ENCODE measurements at regions not wholly inside any gene's neighbourhood (a gene's known extent, or its start where the extent isn't known, plus 50 kb on each side); places are given as distances from the start of the nearest gene placed in this dataset.

DNA sequence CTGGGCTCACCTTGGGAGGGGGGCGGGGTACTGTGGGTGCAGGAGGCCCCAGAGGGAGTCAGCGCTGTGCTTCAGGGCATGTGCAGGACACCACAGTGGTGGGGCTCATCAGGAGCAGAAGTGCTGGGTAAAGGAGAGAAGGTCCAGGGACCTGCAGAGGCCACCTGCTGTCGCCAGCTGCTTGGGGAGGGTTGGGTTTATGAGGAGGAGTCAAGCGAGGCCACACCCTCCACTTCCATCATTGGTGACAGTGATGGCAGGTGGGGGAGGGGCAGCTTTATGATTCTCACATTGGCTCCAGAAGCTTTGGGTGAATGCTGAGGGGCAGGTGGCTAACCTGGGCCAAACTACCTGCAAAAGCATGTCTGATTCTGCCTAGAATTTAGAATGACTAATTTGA lies 392.6 kb downstream of the HRH4 start:
- H3K9me2 ChIP-seq (replicated peaks; ENCODE audit: low read depth, low read length): no peaks in the 10 kb centered on the region
- H3K9ac ChIP-seq (ENCODE audit: low read depth, low read length, poor library complexity, severe bottlenecking): no peak overlapping the region
- H3K4me2 ChIP-seq (ENCODE audit: low read depth, low read length, poor library complexity, severe bottlenecking): no peak overlapping the region
- no peaks in the 10 kb centered on the region for H3K79me2 ChIP-seq (ENCODE audit: insufficient read depth, low read length)
- H4K20me1 ChIP-seq (ENCODE audit: insufficient read depth, low read length, poor library complexity, severe bottlenecking): no peaks in the 10 kb centered on the region
- no peaks in the 10 kb centered on the region for H3K36me3 ChIP-seq (ENCODE audit: insufficient read depth, low read length)
- TF ChIP-seq EZH2phosphoT487 (IDR thresholded peaks at IDR 0.05; ENCODE audit: borderline replicate concordance) (no peak), CTCF (conservative IDR thresholded peaks at IDR 0.05; ENCODE audit: low read length) (no peak)
- H3K4me1 ChIP-seq (ENCODE audit: insufficient read depth, low read length, poor library complexity, severe bottlenecking): peaks cover 4% of the 10 kb centered on the region
- no peaks in the 10 kb centered on the region for H3K9me3 ChIP-seq (ENCODE audit: insufficient read depth, low read depth, low read length)
- no peak overlapping the region for H2AFZ ChIP-seq (ENCODE audit: low read length)
- no peaks in the 10 kb centered on the region for H3K27me3 ChIP-seq (ENCODE audit: insufficient read depth, low read length, poor library complexity, severe bottlenecking)
- H3K4me3 ChIP-seq (ENCODE audit: low read length, poor library complexity, severe bottlenecking): no peak overlapping the region
- H3F3A ChIP-seq (ENCODE audit: low read depth): no peaks in the 10 kb centered on the region

GRCh38 chr18:24860978-24861680 lies 400.7 kb downstream of the HRH4 start:
- Histone ChIP-seq H2AFZ (ENCODE audit: low read length) (no peak overlapping the region), H3F3A (ENCODE audit: low read depth) (no peaks in the 10 kb centered on the region), H3K9ac (ENCODE audit: low read depth, low read length, poor library complexity, severe bottlenecking) (no peak overlapping the region), H3K27me3 (ENCODE audit: insufficient read depth, low read length, poor library complexity, severe bottlenecking) (no peaks in the 10 kb centered on the region), H3K4me1 (ENCODE audit: insufficient read depth, low read length, poor library complexity, severe bottlenecking) (peaks cover 9% of the 10 kb centered on the region), H3K9me3 (ENCODE audit: insufficient read depth, low read depth, low read length) (no peaks in the 10 kb centered on the region), H3K9me2 (replicated peaks; ENCODE audit: low read depth, low read length) (no peaks in the 10 kb centered on the region), H3K79me2 (ENCODE audit: insufficient read depth, low read length) (no peaks in the 10 kb centered on the region), H3K4me2 (ENCODE audit: low read depth, low read length, poor library complexity, severe bottlenecking) (no peak overlapping the region), H3K36me3 (ENCODE audit: insufficient read depth, low read length) (no peaks in the 10 kb centered on the region), H4K20me1 (ENCODE audit: insufficient read depth, low read length, poor library complexity, severe bottlenecking) (no peaks in the 10 kb centered on the region), H3K4me3 (ENCODE audit: low read length, poor library complexity, severe bottlenecking) (no peak overlapping the region)
- TF ChIP-seq CTCF (conservative IDR thresholded peaks at IDR 0.05; ENCODE audit: low read length) (no peak), EZH2phosphoT487 (IDR thresholded peaks at IDR 0.05; ENCODE audit: borderline replicate concordance) (no peak)

DNA sequence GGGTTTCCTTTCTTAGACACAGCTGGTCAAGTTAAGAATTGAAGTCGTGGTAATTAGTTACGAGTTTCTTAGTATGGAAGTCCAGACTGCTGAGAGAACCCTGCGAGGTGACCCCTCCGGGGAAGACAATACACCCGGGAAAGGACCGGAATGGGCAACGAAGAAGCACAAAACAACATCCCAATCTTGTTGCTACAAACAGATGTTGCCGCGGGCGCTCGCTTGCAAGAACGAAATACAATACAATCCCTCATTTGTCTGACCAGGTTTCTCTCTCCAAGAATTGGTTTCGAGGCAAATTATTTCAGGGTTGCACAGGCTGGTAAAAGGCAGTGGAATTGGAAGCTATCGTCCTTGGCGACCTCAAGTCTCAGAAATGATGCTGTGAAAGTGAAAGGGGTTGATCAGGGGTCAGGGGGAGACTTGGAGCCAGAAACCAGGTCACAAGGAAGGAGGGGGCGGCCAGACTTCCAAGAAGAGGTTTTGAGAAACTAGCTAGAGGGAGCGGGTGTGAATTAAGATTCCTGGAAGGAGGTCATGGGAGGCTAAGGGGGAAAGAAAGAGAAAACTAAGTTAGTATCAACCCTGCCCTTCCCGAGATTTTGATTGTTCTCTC lies 401.9 kb downstream of the HRH4 start:
- Histone ChIP-seq H3K27me3 (ENCODE audit: insufficient read depth, low read length, poor library complexity, severe bottlenecking) (no peaks in the 10 kb centered on the region), H3K4me1 (ENCODE audit: insufficient read depth, low read length, poor library complexity, severe bottlenecking) (peaks cover 9% of the 10 kb centered on the region), H3K36me3 (ENCODE audit: insufficient read depth, low read length) (no peaks in the 10 kb centered on the region), H3K9me2 (replicated peaks; ENCODE audit: low read depth, low read length) (no peaks in the 10 kb centered on the region), H3K9me3 (ENCODE audit: insufficient read depth, low read depth, low read length) (no peaks in the 10 kb centered on the region), H4K20me1 (ENCODE audit: insufficient read depth, low read length, poor library complexity, severe bottlenecking) (no peaks in the 10 kb centered on the region), H3F3A (ENCODE audit: low read depth) (no peaks in the 10 kb centered on the region), H3K4me3 (ENCODE audit: low read length, poor library complexity, severe bottlenecking) (no peak overlapping the region), H3K9ac (ENCODE audit: low read depth, low read length, poor library complexity, severe bottlenecking) (no peak overlapping the region), H3K4me2 (ENCODE audit: low read depth, low read length, poor library complexity, severe bottlenecking) (no peak overlapping the region), H3K79me2 (ENCODE audit: insufficient read depth, low read length) (no peaks in the 10 kb centered on the region), H2AFZ (ENCODE audit: low read length) (no peak overlapping the region)
- TF ChIP-seq CTCF (conservative IDR thresholded peaks at IDR 0.05; ENCODE audit: low read length): no peak
- TF ChIP-seq EZH2phosphoT487 (IDR thresholded peaks at IDR 0.05; ENCODE audit: borderline replicate concordance): no peak

Measured in Loucy (cell line).